ENCODE measurements at regions not wholly inside any gene's neighbourhood (a gene's known extent, or its start where the extent isn't known, plus 50 kb on each side); places are given as distances from the start of the nearest gene placed in this dataset.

DNA sequence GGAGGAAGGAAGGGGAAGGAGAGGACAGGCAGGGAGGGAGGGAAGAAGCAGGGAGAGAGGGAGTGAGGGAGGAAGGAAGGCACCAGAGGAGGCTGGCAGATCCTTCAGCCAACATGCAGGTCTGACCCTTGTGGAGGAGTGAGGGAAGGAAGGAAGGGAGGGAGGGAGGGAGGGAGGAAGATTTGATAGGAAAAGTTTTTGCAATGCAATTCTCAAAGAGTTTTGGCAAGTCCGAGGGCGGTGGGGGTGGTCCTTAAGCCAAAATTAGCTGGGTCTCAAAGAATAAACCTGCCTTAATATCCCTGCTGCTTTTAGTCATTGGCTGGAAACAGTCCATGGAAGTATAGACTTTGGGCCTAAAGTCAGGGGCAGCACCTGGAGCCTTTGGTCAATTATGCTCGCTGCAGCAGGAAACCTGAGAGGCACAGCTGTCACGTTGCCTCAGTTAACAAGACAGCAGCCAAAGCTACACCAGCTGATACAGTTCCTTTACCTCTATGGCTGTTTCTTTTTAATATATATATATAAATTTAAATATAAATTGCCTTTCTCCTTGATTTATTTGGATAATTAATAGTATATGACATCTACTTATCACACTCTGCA is 115.7 kb upstream of the RALGAPA2 start:
- peaks cover 4% of the 10 kb centered on the region; the same call in 1 of the 2 replicates for H3K4me1 ChIP-seq (ENCODE audit: insufficient read depth, low read length)
- no peaks in the 10 kb centered on the region for H3K36me3 ChIP-seq (replicated peaks in 1 of 2; ENCODE audit: control insufficient read depth in 1 of 2, insufficient read depth in 2 of 2, low read length in 2 of 2)
- no peak for TF ChIP-seq CREM (IDR thresholded peaks at IDR 0.05)
- TF ChIP-seq CREM (CRISPR knock-in tag; IDR thresholded peaks at IDR 0.05): no peak
- no peak for TF ChIP-seq ZFP82 (CRISPR knock-in tag; IDR thresholded peaks at IDR 0.05; ENCODE audit: borderline replicate concordance)
- peak; percentile 91 for TF ChIP-seq PCBP2 (optimal IDR thresholded peaks at IDR 0.05; ENCODE audit: low read depth, low read length, poor library complexity, severe bottlenecking)
- TF ChIP-seq HNRNPK (IDR thresholded peaks at IDR 0.05; ENCODE audit: low read depth, low read length, poor library complexity, severe bottlenecking): peak; percentile 82
- FAIRE-seq (no peak), DNase-seq (ENCODE audit: low spot score) (no peak), ATAC-seq (no peak)
- H3K9ac ChIP-seq (ENCODE audit: insufficient read depth, low read depth, low read length): no peak overlapping the region
- no peak overlapping the region for H3K4me3 ChIP-seq (replicated peaks in 1 of 3; ENCODE audit: insufficient read depth in 1 of 3, low read depth in 2 of 3, low read length in 3 of 3)
- no peak overlapping the region for H3K4me2 ChIP-seq (ENCODE audit: low read depth, low read length)
- H3K27ac ChIP-seq (ENCODE audit: extremely low read length, insufficient read depth, low read length): no peak overlapping the region
- ChIA-PET POLR2A (no interaction called here), CTCF (ENCODE audit: low intra/inter-chr PET ratio, low total read pairs) (no interaction called here)
- intact Hi-C loops (cut with micrococcal nuclease; ENCODE audit: unreplicated experiment): no loop called here
- peaks cover 1 to 12% of the 10 kb centered on the region in 2 experiments; a peak in 2 of 5 replicates for H3K27me3 ChIP-seq (ENCODE audit: control insufficient read depth in 1 of 2, insufficient read depth in 2 of 2, low read length in 2 of 2)
- in situ Hi-C loops (cut with HindIII; ENCODE audit: extremely low pct_ligation_motif_present, low pct_unique_long_range_greater_than_20kb): no loop called here
- WGBS (ENCODE audit: low lambda C conversion rate): 31% methylated on average over 4 of the region's 4 CpGs
- BruUV-seq (replicated peaks): no TSS peak
- no peaks in the 10 kb centered on the region for H3K79me2 ChIP-seq (ENCODE audit: insufficient read depth, low read length)
- no peak overlapping the region for H2AFZ ChIP-seq (ENCODE audit: low read length)
- H4K20me1 ChIP-seq (ENCODE audit: insufficient read depth, low read length): no peaks in the 10 kb centered on the region
- H3K9me3 ChIP-seq (ENCODE audit: low read length): peaks cover 7% of the 10 kb centered on the region; the same call in 1 of the 2 replicates

DNA sequence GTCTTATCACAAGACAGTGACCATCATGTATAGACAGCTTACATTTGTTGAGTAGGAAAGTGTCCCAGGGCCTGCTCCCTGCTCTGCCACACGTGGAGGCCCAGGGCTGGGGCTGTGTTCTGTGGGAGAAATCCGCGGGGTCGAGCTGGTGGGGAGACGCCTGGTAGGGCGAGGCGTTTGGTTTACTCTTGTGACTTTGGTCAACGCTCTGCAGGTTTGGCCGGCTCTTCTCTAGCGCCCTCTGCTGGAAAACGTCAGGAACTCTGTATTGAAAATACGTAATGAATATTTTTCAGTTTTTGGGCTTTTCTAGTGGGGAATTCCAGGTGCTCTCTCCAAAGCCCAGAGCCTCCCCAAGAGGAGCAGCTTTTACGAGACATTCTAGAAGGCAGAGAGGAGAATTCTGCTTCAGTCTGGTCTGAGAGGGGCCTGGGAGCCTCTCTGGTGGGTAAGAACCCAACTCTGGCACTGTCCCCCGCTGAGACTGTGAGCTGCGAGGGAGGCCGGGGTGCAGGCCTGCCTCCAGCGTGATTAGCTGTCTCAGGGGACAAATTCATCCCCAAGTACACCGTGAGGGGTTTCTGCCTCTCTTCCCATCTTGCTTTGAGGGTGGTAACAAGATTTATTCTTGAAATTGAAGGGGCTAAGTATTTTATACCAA is 112.6 kb upstream of the RALGAPA2 start:
- no peaks in the 10 kb centered on the region for H3K79me2 ChIP-seq (ENCODE audit: insufficient read depth, low read length)
- H4K20me1 ChIP-seq (ENCODE audit: insufficient read depth, low read length): no peaks in the 10 kb centered on the region
- intact Hi-C loops (cut with micrococcal nuclease; ENCODE audit: unreplicated experiment) (loop anchor here (1.0 kb wide), 2 partner anchors 160 to 232 kb away; no protein-coding TSS in a partner anchor), in situ Hi-C loops (cut with HindIII; ENCODE audit: extremely low pct_ligation_motif_present, low pct_unique_long_range_greater_than_20kb) (loop anchor here (5.0 kb wide), 1 partner anchor 163 kb away; no protein-coding TSS in a partner anchor)
- no peak overlapping the region for H3K9ac ChIP-seq (ENCODE audit: insufficient read depth, low read depth, low read length)
- H3K4me1 ChIP-seq (ENCODE audit: insufficient read depth, low read length): peaks cover 11% of the 10 kb centered on the region; the same call in 1 of the 2 replicates
- H3K4me2 ChIP-seq (ENCODE audit: low read depth, low read length): peak overlapping the region; percentile 55
- peak; percentile 87 for FAIRE-seq
- H3K27me3 ChIP-seq (ENCODE audit: control insufficient read depth in 1 of 2, insufficient read depth in 2 of 2, low read length in 2 of 2): peaks cover 0 to 26% of the 10 kb centered on the region in 2 experiments; a peak in 2 of 5 replicates
- no peaks in the 10 kb centered on the region for H3K36me3 ChIP-seq (replicated peaks in 1 of 2; ENCODE audit: control insufficient read depth in 1 of 2, insufficient read depth in 2 of 2, low read length in 2 of 2)
- no peak overlapping the region for H2AFZ ChIP-seq (ENCODE audit: low read length)
- ChIA-PET CTCF (ENCODE audit: low intra/inter-chr PET ratio, low total read pairs) (interaction anchor here (1.8 to 4.5 kb wide), 4 partner anchors 157 to 231 kb away, joined by 4 to 95 read pairs (median 8); no protein-coding TSS in a partner anchor), POLR2A (no interaction called here)
- WGBS (ENCODE audit: low lambda C conversion rate): 14% methylated on average over 18 of the region's 18 CpGs
- H3K9me3 ChIP-seq (ENCODE audit: low read length): peaks cover 6% of the 10 kb centered on the region; the same call in 1 of the 2 replicates
- peak; percentile 70 for DNase-seq (ENCODE audit: low spot score)
- BruUV-seq (replicated peaks): no TSS peak
- 0 out of 6 replicates have a peak overlapping the region, but pooled peaks of 1 of the 3 experiments have one; percentile 19 for H3K4me3 ChIP-seq (replicated peaks in 1 of 3; ENCODE audit: insufficient read depth in 1 of 3, low read depth in 2 of 3, low read length in 3 of 3)
- no peak overlapping the region for H3K27ac ChIP-seq (ENCODE audit: extremely low read length, insufficient read depth, low read length)
- ATAC-seq: peak; percentile 75
- TF ChIP-seq ZNF234 (CRISPR knock-in tag; conservative IDR thresholded peaks at IDR 0.05) (no peak), ZNF570 (CRISPR knock-in tag; IDR thresholded peaks at IDR 0.05; ENCODE audit: borderline replicate concordance) (no peak), FOXO1 (CRISPR knock-in tag; IDR thresholded peaks at IDR 0.05) (0 out of 2 replicates have a peak, but pooled peaks have one; percentile 7), SNAI1 (CRISPR knock-in tag; IDR thresholded peaks at IDR 0.05; ENCODE audit: borderline replicate concordance) (no peak), BHLHE40 (IDR thresholded peaks at IDR 0.05; ENCODE audit: low read length) (no peak), ZMYM3 (CRISPR knock-in tag; IDR thresholded peaks at IDR 0.05) (no peak), POLR2AphosphoS5 (IDR thresholded peaks at IDR 0.05; ENCODE audit: low read depth, low read length) (no peak), PITX1 (CRISPR knock-in tag; IDR thresholded peaks at IDR 0.05) (no peak), HNRNPK (IDR thresholded peaks at IDR 0.05; ENCODE audit: low read depth, low read length, poor library complexity, severe bottlenecking) (no peak), ZNF460 (CRISPR knock-in tag; IDR thresholded peaks at IDR 0.05; ENCODE audit: borderline replicate concordance) (no peak), NR2C2 (CRISPR knock-in tag; IDR thresholded peaks at IDR 0.05; ENCODE audit: borderline replicate concordance) (no peak)
